Neural progenitor cell (in vitro differentiated cells): ENCODE measurements at regions not wholly inside any gene's neighbourhood (a gene's known extent, or its start where the extent isn't known, plus 50 kb on each side); places are given as distances from the start of the nearest gene placed in this dataset.

Source experiments
- EZH2 ChIP-seq: fragments of 200-600 bp; sonication (generic); IDR thresholded peaks from 2 replicates; pipeline ENCODE4 v1.6.1; 2017; ENCODE audit warnings: antibody characterized with exemption, mild to moderate bottlenecking, moderate library complexity
- EZH2phosphoT487 ChIP-seq: fragments of 200-600 bp; sonication (generic); IDR thresholded peaks from 2 replicates; pipeline ENCODE4 v1.6.1; 2017; ENCODE audit warnings: antibody characterized with exemption
- TF ChIP-seq, protein P1 (sequence below): fragments of 200-600 bp; sonication (generic); IDR thresholded peaks from 2 replicates; pipeline ENCODE4 v1.5.1; 2017; ENCODE audit warnings: antibody characterized with exemption, mild to moderate bottlenecking

DNA sequence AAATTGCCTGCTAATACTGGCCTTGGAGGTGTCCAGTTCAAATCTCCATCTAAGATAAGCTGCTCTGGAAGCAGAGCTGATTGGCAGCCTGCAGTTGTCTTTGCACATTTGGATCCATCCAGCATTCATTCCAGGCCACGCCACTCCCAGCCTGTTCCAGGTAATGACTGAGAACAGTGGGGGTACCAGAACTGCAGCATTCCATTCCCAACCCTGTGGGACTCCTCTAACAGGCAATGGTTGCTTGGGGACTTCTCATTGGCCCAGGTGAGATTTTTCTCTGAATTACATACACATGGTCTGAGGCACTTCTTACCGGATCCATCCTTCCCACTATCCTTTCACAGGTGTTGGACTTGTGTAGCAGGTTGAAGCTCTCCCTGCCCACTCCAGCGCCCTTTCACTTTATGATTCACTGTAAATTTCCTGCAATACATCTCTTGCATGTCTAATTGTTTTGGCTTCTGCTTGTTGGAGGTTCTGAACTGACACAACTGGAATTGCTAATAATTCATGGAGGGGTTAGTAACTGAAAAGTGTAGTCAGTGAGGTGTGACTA is 206.1 kb upstream of the ZFHX3 start:
- TF ChIP-seq, protein P1, sequence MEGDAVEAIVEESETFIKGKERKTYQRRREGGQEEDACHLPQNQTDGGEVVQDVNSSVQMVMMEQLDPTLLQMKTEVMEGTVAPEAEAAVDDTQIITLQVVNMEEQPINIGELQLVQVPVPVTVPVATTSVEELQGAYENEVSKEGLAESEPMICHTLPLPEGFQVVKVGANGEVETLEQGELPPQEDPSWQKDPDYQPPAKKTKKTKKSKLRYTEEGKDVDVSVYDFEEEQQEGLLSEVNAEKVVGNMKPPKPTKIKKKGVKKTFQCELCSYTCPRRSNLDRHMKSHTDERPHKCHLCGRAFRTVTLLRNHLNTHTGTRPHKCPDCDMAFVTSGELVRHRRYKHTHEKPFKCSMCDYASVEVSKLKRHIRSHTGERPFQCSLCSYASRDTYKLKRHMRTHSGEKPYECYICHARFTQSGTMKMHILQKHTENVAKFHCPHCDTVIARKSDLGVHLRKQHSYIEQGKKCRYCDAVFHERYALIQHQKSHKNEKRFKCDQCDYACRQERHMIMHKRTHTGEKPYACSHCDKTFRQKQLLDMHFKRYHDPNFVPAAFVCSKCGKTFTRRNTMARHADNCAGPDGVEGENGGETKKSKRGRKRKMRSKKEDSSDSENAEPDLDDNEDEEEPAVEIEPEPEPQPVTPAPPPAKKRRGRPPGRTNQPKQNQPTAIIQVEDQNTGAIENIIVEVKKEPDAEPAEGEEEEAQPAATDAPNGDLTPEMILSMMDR, result no peak
- TF ChIP-seq EZH2phosphoT487 (no peak), EZH2 (no peak)
